ENCODE measurements at regions not wholly inside any gene's neighbourhood (a gene's known extent, or its start where the extent isn't known, plus 50 kb on each side); places are given as distances from the start of the nearest gene placed in this dataset.

- no peak overlapping the region for H3K4me2 ChIP-seq (ENCODE audit: low read length)
- H3K4me1 ChIP-seq (ENCODE audit: low read length) = no peaks in the 10 kb centered on the region
- TF ChIP-seq EZH2phosphoT487 (IDR thresholded peaks at IDR 0.05; ENCODE audit: low read depth) (no peak), CTCF (IDR thresholded peaks at IDR 0.05; ENCODE audit: low read depth, low read length) (no peak)
- H3K27me3 ChIP-seq (ENCODE audit: low read depth, low read length) = peaks cover 7% of the 10 kb centered on the region; the same call in 1 of the 2 replicates
- H3K9me3 ChIP-seq (ENCODE audit: insufficient read depth, low read length) = no peaks in the 10 kb centered on the region
- H3K4me3 ChIP-seq (ENCODE audit: low read length) = no peak overlapping the region
- no peaks in the 10 kb centered on the region for H4K20me1 ChIP-seq (ENCODE audit: insufficient read depth, low read length)
- H3K36me3 ChIP-seq (replicated peaks; ENCODE audit: low read depth, low read length) = no peaks in the 10 kb centered on the region
- no peaks in the 10 kb centered on the region for H3K79me2 ChIP-seq (ENCODE audit: low read length)
- no peak overlapping the region for H3K27ac ChIP-seq (ENCODE audit: low read length)
- no peak overlapping the region for H2AFZ ChIP-seq (ENCODE audit: low read depth, low read length)
- no peak overlapping the region for H3K9ac ChIP-seq (ENCODE audit: low read length)
Observed at GRCh38 chr19:30229525-30230174, 142.5 kb upstream of the ZNF536 start.

- peaks cover 15% of the 10 kb centered on the region for H3K27me3 ChIP-seq (ENCODE audit: low read depth, low read length)
- no peak overlapping the region for H3K27ac ChIP-seq (ENCODE audit: low read length)
- no peaks in the 10 kb centered on the region for H3K79me2 ChIP-seq (ENCODE audit: low read length)
- H3K9ac ChIP-seq (ENCODE audit: low read length) = no peak overlapping the region
- no peak overlapping the region for H3K4me3 ChIP-seq (ENCODE audit: low read length)
- no peaks in the 10 kb centered on the region for H4K20me1 ChIP-seq (ENCODE audit: insufficient read depth, low read length)
- no peaks in the 10 kb centered on the region for H3K4me1 ChIP-seq (ENCODE audit: low read length)
- H3K4me2 ChIP-seq (ENCODE audit: low read length) = no peak overlapping the region
- TF ChIP-seq EZH2phosphoT487 (IDR thresholded peaks at IDR 0.05; ENCODE audit: low read depth) (no peak), CTCF (IDR thresholded peaks at IDR 0.05; ENCODE audit: low read depth, low read length) (no peak)
- no peaks in the 10 kb centered on the region for H3K9me3 ChIP-seq (ENCODE audit: insufficient read depth, low read length)
- H2AFZ ChIP-seq (ENCODE audit: low read depth, low read length) = no peak overlapping the region
- no peaks in the 10 kb centered on the region for H3K36me3 ChIP-seq (replicated peaks; ENCODE audit: low read depth, low read length)
Observed at GRCh38 chr19:30231408-30232318, 140.5 kb upstream of the ZNF536 start.

GRCh38 chr19:30233375-30233774 lies 138.8 kb upstream of the ZNF536 start:
- no peak overlapping the region for H3K9ac ChIP-seq (ENCODE audit: low read length)

More at GRCh38 chr19:30233375-30233774, 138.8 kb upstream of the ZNF536 start:
- no peaks in the 10 kb centered on the region for H3K79me2 ChIP-seq (ENCODE audit: low read length)
- H4K20me1 ChIP-seq (ENCODE audit: insufficient read depth, low read length) = no peaks in the 10 kb centered on the region
- no peak overlapping the region for H2AFZ ChIP-seq (ENCODE audit: low read depth, low read length)
- no peaks in the 10 kb centered on the region for H3K9me3 ChIP-seq (ENCODE audit: insufficient read depth, low read length)
- H3K4me1 ChIP-seq (ENCODE audit: low read length) = no peaks in the 10 kb centered on the region
- H3K27ac ChIP-seq (ENCODE audit: low read length) = no peak overlapping the region
- H3K36me3 ChIP-seq (replicated peaks; ENCODE audit: low read depth, low read length) = no peaks in the 10 kb centered on the region
- no peak overlapping the region for H3K4me2 ChIP-seq (ENCODE audit: low read length)
- no peak for TF ChIP-seq CTCF (IDR thresholded peaks at IDR 0.05; ENCODE audit: low read depth, low read length)
- no peak for TF ChIP-seq EZH2phosphoT487 (IDR thresholded peaks at IDR 0.05; ENCODE audit: low read depth)
- no peak overlapping the region for H3K4me3 ChIP-seq (ENCODE audit: low read length)
- peaks cover 26% of the 10 kb centered on the region for H3K27me3 ChIP-seq (ENCODE audit: low read depth, low read length)

Data from OCI-LY3 (cell line).